Suppressor macrophage treated with lipopolysaccharide for 4 hours (primary cell): ENCODE measurements at regions not wholly inside any gene's neighbourhood (a gene's known extent, or its start where the extent isn't known, plus 50 kb on each side); places are given as distances from the start of the nearest gene placed in this dataset.
A peak's percentile ranks its signal among the peaks of the same experiment; 100 is the strongest.

Experiments
- DNase-seq: peaks from one replicate; pipeline ENCODE4 v3.0.0-alpha.2; 2020

DNA sequence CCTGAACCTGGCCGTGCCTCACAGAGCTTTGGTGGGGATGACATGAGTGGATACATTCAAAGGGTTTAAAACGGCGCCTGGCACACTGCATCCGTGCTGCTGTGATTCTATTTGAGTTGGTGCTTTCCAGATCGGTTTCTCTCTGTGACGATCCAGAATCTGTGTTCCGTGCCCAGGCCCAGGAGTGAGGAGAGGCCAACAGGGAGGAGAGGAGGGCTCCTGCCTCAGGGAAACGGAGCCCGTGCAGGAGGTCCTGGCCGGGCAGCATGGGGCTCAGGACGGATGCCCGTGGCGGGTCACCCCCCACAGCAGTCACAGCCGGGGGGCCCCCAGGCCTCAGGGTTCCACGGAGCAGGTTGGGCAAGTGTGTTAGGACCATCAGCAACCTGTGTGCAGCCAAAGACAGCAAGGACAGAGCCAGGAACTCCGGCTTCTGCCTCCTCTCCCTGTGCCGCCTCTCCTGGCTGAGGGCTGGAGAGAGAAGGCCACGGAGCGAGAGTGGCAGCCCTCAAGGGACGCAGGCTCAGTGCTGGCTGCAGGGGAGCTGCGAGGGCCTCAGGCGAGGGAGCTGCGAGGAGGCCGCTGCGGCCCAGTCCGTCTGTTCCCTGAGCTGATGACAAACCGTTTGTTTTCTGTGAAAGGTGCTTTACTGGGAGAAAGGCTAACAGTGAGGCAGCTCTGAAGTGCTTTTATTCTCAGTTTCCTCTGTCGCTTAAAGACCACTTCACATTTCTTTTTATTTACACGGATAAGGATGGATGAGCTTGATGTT, 99.3 kb downstream of the METRNL start:
- DNase-seq, result no peak

DNA sequence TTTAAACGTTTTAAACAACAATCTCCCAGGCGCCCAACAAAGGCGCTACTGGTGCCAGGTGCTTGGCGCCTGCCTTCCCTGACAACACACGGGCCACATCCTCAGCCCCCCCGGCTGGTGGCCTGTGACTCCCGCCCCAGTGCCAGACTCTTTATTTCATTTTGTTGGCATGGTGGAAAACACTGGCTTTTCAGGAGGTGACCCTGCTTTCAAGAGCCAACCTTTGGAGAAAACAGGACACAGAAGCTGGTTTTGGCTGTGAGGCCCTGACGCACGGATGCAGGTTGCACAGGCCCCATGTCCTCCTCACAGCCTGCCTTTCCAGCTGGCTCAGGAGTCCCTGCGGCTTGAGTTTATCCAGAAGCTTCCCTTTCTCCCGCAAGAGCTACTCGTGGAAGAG, 100.0 kb downstream of the METRNL start:
- no peak for DNase-seq

DNA sequence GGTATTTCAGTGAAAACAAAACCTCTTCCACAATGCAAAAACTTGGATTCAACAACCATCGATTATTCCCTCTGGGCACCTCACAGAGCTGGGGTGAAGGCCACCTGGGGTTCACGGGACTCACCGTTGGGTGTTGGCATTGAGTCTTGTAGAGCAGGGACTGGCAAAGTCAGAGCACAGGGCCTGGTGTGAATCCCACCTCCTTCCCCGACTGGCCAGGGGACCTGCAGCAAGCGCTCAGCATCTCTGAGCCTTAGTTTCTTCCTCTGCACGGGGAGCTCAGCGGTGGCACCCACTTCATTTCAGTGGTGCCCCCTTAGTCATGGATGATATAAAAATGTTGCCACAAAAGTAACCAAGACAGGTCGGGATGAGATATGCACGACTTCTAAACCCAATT, 100.4 kb downstream of the METRNL start:
- no peak for DNase-seq

DNA sequence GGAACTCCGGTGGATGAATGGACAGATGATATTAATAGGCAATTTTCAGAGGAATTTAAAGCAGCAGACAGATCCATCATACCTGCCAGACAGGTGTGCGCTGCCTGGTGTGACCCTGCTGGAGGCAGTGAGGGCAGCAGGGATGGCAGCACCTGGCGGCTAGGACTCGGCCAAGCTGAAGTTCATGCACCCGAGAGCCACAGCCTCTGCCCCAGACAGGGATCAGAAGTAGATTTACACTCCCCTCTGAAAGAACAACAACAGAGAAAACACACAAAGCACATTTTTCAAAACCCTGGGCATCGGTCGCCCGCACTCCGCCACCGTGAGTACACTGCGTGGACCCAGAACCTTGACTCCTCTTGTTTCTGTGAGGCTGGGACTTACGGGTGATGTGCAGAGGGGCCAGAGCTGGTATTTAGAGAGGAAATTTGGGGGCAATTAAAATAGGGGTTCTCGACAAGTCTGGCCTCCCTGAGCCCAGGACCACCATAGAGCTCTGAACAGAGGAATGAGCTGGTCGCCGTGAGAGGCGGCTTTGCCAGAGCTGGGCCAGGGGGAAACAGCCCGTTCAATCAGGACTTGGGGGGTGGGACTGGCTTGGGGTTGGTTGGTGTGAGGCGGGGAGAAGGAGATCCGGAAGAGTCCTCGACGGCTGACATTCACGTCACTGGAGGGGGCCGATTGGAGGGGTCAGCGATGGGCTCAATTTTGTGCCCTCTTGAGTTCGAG, 101.0 kb downstream of the METRNL start:
- DNase-seq, result no peak

DNA sequence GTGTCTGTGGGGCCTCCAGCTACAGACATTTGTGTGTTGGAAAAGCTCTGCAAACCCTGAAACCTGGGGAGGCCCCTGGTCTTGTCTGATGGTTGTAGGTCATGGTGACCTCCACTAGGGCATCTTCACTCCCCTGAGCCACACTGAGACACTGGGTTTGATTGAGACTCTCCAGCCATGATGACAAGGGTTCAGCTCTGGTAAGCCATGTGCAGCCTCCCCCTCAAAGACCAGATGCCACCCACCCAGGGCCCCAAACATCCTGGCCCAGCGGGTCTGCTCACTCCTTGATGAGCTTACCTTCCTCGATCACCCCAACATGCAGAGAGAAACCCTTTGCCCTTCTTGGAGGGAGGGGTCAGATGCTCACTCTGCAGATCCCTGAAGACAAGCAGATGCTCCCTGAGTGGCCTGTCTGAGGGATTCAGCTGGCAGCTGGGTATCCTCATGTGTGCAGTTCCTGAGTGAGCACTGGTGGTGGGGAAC, 101.6 kb downstream of the METRNL start:
- no peak for DNase-seq

DNA sequence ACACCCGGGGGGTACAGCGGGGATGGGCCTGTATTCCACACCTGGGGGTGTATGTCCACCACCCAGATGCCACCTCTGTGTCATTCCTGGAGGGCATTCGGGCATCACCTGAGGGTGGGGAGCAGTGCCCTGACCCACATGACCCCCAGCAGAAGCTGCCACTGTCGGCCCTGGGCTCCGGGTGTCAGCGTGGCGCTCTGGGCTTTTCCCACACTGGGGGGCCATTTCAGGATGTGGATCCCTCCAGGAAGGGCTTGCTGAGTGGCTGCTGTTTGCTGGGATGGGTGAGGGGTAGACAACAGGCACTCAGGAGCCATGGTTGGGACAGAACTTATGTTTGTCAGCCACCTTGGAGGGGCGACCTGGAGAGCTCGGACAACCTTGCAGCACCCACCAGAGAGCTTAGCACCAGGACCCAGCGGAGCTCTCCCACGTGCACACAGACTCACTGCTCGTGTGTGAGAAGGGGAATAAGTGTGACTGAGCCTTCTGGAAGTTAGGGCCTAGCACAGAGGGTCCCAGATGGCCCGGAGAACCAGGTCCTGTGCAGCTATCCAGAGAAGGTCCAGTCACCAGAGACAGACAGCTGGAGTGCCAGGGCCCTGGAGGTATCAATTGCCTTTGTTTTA, 102.7 kb downstream of the METRNL start:
- no peak for DNase-seq

DNA sequence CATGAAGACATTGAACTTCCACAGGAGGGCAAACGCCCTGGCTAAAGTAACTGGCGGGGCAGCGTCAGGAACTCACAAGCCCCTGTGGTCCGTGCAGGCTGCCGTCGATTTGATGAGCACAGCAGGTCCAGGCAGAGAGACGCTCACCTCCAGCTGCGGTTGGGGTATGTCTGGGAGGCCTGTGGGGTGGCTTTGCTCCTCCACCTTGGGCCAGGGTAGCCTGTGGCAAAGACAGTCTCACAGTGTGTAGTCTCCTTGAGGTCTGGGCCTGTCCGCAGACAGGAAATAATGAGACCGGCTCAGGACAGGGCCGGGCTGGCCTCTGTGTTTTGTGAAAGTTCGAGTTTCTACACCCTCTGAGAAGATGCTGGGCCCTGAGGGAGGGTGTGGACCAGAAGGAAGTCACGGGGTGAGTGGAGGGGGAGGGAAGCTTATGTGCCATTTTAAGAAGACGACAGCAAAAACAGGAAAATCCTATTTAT, 103.3 kb downstream of the METRNL start:
- DNase-seq, result peak; percentile 51

DNA sequence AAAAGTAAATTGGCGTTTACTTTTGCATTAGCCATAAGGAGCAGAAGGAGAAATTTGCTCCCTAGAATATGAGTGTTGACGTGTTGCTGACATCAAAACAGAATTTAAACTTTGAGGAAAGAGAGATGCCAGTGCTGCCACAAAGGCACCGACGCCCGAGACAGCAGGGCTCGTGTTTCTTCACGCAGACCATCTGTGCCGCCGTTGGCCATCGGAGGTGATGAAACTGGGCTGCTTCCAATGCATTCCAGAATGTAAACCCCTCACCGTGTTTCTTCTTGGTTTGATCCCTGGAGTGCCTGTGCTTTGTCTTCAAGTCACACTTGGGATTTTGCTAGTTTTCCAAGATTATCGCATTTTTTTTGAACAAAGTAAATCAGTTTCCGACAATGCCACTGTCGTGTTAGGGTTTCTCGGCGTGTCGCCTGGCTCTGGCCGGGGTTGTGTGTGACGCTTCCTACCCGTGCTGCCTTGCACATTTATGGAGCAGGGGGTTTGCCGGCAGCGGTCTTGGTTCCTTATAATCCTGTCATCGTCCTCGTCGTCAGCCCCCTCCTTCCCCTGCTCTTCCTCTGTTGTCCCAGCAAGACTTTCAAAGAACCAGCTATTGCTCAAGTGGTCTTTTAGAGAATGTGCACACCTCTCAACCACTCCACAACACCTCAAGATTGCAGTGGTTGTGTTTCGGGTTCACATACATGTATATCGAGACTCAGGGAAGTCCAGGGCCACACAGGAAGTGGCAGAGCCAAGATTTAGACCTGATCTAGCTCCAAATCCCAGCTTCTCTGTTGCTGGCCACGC, 103.9 kb downstream of the METRNL start:
- DNase-seq, result no peak

DNA sequence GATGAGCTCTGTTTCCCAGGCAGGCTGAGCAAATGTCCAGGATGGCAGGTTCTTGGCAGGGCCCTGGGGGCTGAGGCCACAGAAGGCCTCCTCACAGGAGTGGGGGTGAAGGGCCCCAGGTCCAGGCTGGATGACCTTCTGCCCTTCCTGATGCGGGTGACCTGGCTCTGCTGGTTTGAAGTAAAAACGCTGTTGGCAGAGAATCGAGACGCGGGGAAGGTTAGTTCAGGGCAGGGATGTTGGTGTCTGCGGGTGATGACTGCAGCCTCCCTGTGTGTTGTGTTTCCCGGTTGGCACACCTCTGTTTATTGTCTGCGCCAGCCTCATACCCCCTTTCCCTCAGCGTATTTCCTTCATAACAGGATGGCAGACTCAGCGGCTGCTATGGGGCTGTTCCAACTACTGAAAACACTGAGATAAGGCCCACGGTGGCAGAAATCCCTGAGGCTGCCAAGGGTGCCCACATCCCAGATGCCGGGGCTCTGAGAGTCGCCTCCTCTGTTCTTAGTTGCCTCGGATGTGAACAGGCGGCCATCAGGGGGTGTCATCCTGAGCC, 104.6 kb downstream of the METRNL start:
- no peak for DNase-seq

DNA sequence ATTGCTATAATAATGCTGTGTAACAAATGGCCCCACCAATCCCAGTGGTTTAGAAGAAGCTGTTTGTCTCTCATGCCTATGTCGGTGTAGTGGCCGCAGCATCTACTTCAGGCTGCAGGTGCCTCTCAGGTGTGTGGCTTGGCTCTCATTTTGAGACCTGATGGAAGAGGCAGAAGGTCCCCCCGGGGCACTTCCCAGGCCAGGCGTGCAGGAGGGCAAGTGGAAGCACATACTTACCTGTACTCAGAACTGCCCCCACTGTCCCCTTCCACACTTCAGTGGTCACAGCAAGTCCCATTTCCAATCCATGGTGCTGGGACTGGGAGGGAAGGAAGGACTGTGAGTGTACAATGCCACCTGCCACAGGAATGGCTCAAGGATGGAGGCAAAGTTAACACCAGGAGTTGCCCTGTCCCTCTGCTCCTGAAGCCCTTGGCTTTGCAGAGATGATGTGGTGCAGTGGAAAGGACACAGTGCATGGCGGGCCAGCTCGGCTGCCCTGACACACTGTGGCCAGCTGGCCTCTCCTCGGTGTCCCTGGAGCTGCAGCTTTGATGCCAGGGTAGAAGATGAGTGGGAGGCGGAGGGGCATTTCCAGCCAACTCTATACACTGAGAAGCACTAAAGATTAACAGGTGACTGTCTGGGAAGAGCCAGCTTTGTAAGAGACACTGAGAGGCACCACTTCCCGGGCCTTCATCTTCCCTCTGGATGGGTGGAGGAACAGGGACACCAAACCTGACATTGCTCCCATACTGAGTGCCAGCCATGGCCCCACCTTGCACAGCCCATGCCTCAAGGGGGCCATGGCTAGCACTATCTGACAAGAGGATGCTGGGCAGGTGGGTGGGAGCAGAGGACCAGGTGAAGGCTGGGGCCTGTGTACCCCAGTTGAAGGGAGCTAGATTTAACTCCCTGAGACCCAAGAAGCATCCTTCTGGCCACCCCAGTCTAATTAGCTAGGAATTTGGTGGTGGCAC, 105.9 kb downstream of the METRNL start:
- no peak for DNase-seq

DNA sequence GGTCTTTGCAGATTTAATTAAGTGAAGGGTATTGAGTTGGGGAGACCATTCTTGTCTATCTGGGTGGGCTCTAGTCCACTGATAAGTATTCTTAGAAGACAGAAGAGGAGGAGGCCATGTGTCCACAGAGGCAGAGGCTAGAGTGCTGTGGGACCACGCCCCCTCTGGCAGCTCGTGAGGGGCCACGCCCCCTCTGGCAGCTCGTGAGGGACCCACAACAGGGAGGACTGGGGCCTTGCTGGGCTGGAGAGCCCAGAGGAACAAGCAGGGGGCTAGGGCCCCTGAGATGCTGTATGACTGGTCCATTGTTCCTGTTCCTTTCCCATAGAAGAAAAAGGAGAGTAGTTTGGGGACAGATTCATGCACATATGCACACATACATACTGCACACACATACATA, 106.8 kb downstream of the METRNL start:
- DNase-seq, result no peak

DNA sequence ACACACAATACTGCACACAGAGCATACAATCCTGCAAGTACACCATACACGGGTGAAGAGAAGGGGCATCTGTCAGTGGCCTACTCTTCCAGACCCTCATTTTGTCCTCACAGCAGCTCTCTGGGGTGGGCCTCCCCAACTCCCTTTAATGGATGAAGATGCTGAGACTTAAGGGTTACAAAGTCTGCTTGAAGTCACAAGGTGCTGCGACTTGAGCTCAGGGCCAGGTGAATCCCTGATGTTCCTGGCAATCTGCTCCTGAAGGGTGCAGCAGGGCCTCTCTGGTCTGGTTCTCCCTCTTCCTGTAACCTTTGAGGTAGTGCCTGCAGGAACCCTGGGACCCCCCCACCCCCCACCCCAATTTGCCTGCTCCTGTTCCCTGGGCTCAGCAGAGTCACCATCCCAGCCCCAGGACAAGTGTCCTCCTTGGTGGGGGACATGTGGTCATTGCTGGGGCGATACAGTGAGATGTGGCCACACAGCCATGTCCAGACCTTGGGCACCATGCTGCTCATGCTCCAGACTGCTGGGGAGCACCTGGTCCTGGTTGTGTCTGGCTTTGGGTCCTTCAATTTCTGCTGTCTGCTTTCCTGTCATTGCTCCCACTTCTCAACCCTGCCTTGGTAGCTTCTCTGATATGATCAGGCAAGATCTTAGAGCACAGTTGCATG, 107.5 kb downstream of the METRNL start:
- no peak for DNase-seq

DNA sequence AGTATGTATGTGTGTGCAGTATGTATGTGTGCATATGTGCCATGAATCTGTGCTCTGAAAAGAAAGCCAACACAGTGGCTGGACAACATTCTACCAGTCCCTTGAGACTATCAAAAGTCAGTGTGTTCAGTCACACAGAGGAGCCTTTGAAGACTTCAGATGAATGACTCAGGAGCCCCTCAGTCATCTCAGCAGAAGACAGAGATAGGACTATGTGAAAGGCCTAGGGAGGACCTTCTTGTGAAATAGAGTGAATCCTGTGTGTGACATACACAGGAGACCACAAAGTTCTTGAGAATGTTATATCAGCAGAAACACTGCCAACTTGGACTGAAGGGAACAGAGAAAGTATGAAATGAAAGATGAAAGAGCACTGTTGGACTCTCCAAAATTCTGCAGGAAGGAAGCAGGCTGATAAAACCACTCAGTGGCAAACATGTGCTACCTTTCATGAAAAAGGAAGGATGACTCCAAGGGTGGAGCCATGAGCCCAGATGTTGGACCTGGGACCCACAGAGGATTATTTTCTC, 108.4 kb downstream of the METRNL start:
- DNase-seq, result no peak

DNA sequence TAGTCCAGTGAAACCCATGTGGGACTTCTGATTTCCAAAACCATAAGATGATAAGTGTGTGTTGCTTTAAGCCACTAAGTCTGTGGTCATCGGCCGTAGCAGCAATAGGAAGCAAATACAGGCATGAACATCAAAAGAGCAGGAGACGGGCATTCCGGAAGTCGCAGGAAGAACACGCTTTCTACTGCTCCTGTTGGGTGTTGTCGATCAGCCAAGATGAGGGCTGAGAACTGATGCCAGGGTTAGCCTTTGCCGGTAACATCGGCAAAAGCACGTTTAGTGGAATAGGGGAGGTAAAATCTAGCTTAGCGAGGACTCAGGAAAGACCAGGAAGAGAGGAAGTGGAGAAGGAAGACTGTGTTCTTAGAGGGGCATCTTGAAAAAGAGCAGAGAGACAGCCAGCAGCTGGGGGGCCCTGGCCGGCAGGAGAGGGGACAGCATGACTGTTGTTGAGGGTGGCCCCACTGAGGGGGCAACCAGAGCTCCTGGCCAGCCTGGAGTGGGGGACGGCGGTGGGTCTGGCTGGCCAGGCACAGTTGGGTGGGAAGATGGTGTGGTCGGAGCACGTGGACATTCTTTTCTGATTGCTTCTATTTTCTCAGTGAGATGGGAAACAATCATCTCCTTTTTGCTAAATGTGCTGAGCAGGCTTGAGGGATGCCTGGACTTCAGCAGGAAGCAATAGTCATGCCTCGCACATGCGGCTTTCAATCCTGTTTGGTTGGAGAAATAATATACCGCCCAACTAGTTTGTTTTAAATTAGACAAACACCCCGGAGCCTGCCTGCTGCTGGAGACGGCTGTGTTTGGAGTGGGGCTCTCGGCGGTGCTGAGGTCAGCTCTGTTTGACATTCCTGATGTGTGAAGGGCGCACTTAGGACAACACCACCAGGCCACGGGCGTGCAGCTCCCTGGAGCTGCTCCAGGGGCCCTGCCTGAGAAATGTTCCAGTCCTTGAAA, 109.9 kb downstream of the METRNL start:
- DNase-seq, result no peak

DNA sequence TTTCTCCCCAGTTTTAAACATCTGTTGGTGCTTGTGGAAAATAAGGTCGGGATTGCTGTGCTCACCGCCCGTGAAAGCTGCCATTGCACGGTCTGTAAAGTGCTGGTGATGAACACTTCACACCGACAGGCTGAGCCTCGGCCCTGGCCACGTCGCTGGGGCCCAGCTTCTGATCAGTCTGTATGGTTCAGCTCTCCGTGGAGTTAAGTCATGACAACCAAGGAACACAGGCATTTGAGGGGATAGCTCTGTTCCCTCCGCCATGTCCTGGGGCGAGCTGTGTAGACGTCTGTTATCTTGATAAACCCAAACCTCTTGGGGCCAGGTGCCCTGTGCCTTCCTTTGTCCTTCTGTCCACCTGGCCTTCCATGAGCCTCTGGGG, 110.6 kb downstream of the METRNL start:
- DNase-seq, result no peak

DNA sequence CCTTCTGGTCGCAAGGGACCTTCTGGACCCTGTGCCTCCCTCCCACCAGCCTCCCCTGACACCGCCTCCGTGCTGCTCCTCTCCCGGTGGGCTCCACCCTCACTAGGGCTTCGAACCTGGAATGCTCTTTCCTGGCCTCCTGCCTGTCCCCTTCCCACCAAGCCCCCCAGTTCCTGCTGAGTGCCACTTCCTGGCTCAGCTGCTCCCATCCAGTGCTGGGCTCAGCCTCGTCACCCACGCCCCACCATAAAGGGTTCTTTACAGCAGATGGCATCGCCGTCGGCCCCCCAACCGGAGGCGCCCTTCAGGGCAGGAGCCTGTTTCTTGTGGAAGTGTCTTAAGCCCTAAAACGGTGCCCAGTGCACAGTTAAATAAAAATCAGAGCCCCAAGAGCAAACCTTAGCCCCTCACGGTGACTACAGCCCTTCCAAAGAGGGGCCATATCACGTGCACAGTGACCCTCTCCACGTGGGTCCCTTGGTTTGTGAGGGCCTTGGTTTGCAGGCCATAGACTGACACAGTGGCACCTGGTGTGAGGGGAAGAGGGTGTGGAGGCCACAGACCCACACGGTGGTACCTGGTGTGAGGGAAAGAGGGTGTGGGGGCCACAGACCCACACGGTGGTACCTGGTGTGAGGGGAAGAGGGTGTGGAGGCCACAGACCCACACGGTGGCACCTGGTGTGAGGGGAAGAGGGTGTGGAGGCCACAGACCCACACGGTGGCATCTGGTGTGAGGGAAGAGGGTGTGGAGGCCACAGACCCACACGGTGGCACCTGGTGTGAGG, 111.4 kb downstream of the METRNL start:
- no peak for DNase-seq

DNA sequence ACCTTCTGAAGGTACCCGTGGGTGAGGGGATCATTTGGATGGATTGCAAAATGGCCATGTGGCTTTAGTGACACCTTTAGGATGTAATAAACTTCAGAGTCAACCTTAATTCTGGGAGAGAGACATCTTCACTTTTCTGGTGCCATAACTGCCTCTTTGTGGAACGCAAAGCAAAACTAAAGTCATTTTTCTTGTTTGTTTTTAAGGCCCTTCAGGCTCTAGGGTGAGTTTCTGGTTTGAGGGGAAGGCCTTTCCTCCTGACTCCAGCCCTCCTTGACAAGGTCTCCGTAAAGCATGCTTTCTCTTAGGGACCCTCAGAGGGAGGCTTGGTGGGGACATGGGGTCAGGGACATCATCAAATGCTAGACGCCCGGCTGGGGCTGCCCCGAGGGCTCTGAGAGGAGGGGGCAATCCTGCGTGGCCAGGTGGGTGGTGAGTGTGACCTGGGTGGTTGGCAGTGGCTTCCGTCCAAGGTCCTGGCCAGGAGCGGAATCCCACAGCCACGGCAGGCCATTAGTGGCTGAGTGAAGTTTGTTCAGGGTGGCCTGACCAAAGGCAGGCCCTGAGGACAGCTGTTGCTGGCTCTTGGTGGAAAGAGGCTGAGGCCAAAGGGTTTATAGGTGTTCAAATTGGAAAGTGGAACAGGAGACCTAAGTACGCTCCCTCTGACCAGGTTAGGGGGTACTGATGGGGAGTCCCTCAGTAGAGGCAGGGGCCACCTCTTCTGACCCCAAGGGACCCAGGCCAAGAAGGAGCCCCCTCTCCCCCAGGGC, 112.2 kb downstream of the METRNL start:
- no peak for DNase-seq
